ENCODE measurements at regions not wholly inside any gene's neighbourhood (a gene's known extent, or its start where the extent isn't known, plus 50 kb on each side); places are given as distances from the start of the nearest gene placed in this dataset.

DNA sequence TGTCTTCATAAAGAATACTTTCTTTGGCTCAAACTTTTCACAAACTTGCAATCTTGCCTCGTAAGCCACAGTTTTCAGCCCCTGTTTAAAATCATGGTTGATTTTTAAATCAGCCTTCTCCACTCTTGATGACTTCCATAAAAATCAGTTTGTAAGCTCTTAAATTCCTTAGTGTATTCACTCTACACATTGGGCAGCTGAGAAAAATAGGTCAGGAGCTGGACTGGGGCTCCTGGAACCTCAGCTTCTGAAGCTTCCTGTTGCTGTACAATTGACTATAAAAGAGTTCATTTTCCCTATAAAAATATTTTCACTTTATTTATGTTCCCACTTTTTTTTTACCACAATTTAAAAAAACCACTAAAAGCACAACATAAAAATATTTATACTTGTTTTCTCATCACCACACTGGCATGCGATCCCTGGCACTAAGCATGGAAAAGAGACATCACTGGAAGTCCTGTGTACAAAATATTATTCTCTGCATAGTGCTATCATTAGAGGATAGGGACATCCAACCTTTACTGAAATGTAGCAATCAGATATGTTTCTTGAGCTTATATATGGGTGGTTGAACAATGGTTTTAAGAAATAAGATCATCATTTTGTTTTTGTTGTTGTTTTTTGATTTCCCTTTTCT lies 345.7 kb downstream of the FBXO8 start:
- no peak for TF ChIP-seq HNRNPLL (IDR thresholded peaks at IDR 0.05; ENCODE audit: low read depth, low read length, poor library complexity, severe bottlenecking)
- no peak for TF ChIP-seq SP2 (IDR thresholded peaks at IDR 0.05; ENCODE audit: extremely low read depth, low read depth, low read length, poor library complexity, severe bottlenecking)
- TF ChIP-seq ZNF75A (CRISPR knock-in tag; IDR thresholded peaks at IDR 0.05): no peak
- TF ChIP-seq, protein P1, sequence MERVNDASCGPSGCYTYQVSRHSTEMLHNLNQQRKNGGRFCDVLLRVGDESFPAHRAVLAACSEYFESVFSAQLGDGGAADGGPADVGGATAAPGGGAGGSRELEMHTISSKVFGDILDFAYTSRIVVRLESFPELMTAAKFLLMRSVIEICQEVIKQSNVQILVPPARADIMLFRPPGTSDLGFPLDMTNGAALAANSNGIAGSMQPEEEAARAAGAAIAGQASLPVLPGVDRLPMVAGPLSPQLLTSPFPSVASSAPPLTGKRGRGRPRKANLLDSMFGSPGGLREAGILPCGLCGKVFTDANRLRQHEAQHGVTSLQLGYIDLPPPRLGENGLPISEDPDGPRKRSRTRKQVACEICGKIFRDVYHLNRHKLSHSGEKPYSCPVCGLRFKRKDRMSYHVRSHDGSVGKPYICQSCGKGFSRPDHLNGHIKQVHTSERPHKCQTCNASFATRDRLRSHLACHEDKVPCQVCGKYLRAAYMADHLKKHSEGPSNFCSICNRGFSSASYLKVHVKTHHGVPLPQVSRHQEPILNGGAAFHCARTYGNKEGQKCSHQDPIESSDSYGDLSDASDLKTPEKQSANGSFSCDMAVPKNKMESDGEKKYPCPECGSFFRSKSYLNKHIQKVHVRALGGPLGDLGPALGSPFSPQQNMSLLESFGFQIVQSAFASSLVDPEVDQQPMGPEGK (CRISPR knock-in tag; IDR thresholded peaks at IDR 0.05; ENCODE audit: borderline replicate concordance): no peak
- TF ChIP-seq NRF1 (conservative IDR thresholded peaks at IDR 0.05 in 1 of 2, IDR thresholded peaks at IDR 0.05 in 1 of 2): no peak
- TF ChIP-seq, protein P2, sequence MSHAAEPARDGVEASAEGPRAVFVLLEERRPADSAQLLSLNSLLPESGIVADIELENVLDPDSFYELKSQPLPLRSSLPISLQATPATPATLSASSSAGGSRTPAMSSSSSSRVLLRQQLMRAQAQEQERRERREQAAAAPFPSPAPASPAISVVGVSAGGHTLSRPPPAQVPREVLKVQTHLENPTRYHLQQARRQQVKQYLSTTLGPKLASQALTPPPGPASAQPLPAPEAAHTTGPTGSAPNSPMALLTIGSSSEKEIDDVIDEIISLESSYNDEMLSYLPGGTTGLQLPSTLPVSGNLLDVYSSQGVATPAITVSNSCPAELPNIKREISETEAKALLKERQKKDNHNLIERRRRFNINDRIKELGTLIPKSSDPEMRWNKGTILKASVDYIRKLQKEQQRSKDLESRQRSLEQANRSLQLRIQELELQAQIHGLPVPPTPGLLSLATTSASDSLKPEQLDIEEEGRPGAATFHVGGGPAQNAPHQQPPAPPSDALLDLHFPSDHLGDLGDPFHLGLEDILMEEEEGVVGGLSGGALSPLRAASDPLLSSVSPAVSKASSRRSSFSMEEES (CRISPR knock-in tag; IDR thresholded peaks at IDR 0.05): no peak
- TF ChIP-seq, protein P3, sequence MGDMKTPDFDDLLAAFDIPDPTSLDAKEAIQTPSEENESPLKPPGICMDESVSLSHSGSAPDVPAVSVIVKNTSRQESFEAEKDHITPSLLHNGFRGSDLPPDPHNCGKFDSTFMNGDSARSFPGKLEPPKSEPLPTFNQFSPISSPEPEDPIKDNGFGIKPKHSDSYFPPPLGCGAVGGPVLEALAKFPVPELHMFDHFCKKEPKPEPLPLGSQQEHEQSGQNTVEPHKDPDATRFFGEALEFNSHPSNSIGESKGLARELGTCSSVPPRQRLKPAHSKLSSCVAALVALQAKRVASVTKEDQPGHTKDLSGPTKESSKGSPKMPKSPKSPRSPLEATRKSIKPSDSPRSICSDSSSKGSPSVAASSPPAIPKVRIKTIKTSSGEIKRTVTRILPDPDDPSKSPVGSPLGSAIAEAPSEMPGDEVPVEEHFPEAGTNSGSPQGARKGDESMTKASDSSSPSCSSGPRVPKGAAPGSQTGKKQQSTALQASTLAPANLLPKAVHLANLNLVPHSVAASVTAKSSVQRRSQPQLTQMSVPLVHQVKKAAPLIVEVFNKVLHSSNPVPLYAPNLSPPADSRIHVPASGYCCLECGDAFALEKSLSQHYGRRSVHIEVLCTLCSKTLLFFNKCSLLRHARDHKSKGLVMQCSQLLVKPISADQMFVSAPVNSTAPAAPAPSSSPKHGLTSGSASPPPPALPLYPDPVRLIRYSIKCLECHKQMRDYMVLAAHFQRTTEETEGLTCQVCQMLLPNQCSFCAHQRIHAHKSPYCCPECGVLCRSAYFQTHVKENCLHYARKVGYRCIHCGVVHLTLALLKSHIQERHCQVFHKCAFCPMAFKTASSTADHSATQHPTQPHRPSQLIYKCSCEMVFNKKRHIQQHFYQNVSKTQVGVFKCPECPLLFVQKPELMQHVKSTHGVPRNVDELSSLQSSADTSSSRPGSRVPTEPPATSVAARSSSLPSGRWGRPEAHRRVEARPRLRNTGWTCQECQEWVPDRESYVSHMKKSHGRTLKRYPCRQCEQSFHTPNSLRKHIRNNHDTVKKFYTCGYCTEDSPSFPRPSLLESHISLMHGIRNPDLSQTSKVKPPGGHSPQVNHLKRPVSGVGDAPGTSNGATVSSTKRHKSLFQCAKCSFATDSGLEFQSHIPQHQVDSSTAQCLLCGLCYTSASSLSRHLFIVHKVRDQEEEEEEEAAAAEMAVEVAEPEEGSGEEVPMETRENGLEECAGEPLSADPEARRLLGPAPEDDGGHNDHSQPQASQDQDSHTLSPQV (IDR thresholded peaks at IDR 0.05): no peak
- TF ChIP-seq ZNF197 (CRISPR knock-in tag; IDR thresholded peaks at IDR 0.05; ENCODE audit: low read depth): no peak
- Histone ChIP-seq H4K20me1 (replicated peaks; ENCODE audit: control insufficient read depth, insufficient read depth, low read length) (no peaks in the 10 kb centered on the region), H3K4me3 (no peak overlapping the region), H3K9ac (ENCODE audit: insufficient read depth in 1 of 2, low read depth in 2 of 2, low read length in 2 of 2) (no peak overlapping the region), H3K4me2 (ENCODE audit: insufficient read depth, low read length) (no peak overlapping the region), H3K9me1 (ENCODE audit: control insufficient read depth, insufficient read depth, low read length) (no peaks in the 10 kb centered on the region), H3K27ac (ENCODE audit: extremely low read depth, low read depth, low read length) (no peak overlapping the region), H3K9me3 (replicated peaks; ENCODE audit: control insufficient read depth, insufficient read depth, low read depth, low read length) (no peaks in the 10 kb centered on the region), H2AFZ (ENCODE audit: low read depth, low read length) (no peak overlapping the region), H3K36me3 (ENCODE audit: control insufficient read depth, insufficient read depth, low read length) (no peaks in the 10 kb centered on the region), H3K4me1 (replicated peaks in 1 of 2; ENCODE audit: control insufficient read depth in 2 of 2, insufficient read depth in 2 of 2, low read length in 2 of 2) (no peaks in the 10 kb centered on the region), H3K27me3 (ENCODE audit: control insufficient read depth in 2 of 2, insufficient read depth in 2 of 2, low read length in 2 of 2) (no peaks in the 10 kb centered on the region), H3K79me2 (ENCODE audit: control insufficient read depth, insufficient read depth, low read length) (no peaks in the 10 kb centered on the region)
- no peak for DNase-seq (ENCODE audit: extremely low read depth in 1 of 4, low spot score in 3 of 4)
- 3% methylated on average over 2 of the region's 2 CpGs for WGBS (ENCODE audit: insufficient coverage, low coverage, missing lambda C conversion rate)
- BruUV-seq (replicated peaks): no TSS peak
- ChIA-PET CTCF (ENCODE audit: low intra/inter-chr PET ratio) (no interaction called here), POLR2A (no interaction called here)
- no peak for ATAC-seq
- FAIRE-seq: no peak
- intact Hi-C loops (cut with micrococcal nuclease): no loop called here
- in situ Hi-C loops (cut with MboI): no loop called here

Measured in K562 (cell line).